ENCODE measurements at regions not wholly inside any gene's neighbourhood (a gene's known extent, or its start where the extent isn't known, plus 50 kb on each side); places are given as distances from the start of the nearest gene placed in this dataset.

- Histone ChIP-seq H3K27ac (ENCODE audit: low read depth in 1 of 2, low read length in 2 of 2) (no peak overlapping the region), H3K4me3 (ENCODE audit: low read length) (no peak overlapping the region), H3K36me3 (ENCODE audit: insufficient read depth, low read length) (no peaks in the 10 kb centered on the region), H3K4me1 (ENCODE audit: insufficient read depth, low read length) (no peaks in the 10 kb centered on the region), H3K9me3 (ENCODE audit: control insufficient read depth in 1 of 2, insufficient read depth in 1 of 2, low read length in 2 of 2) (no peaks in the 10 kb centered on the region), H3K27me3 (ENCODE audit: control insufficient read depth in 1 of 2, insufficient read depth in 2 of 2, low read length in 2 of 2) (no peaks in the 10 kb centered on the region)
- H3K36me3 Mint-ChIP-seq (ENCODE audit: low read depth): no peaks in the 10 kb centered on the region
- ChIA-PET CTCF (no interaction called here), POLR2A (no interaction called here)
- TF ChIP-seq CTCF (IDR thresholded peaks at IDR 0.05): no peak
- no peak overlapping the region for H3K27ac Mint-ChIP-seq
- H3K9me3 Mint-ChIP-seq: no peaks in the 10 kb centered on the region
- DNase-seq (no peak), ATAC-seq (ENCODE audit: poor library complexity) (no peak)
- H3K4me1 Mint-ChIP-seq (ENCODE audit: low read depth): no peaks in the 10 kb centered on the region
- intact Hi-C loops (cut with DNase I, micrococcal nuclease): no loop called here
- H3K4me3 Mint-ChIP-seq: no peak overlapping the region
- no peaks in the 10 kb centered on the region for H3K27me3 Mint-ChIP-seq
Observed at GRCh38 chr2:18836436-18836835, 247.1 kb upstream of the NT5C1B start.

- intact Hi-C loops (cut with DNase I, micrococcal nuclease): no loop called here
- Histone ChIP-seq H3K4me3 (ENCODE audit: low read length) (no peak overlapping the region), H3K4me1 (ENCODE audit: insufficient read depth, low read length) (no peaks in the 10 kb centered on the region), H3K9me3 (ENCODE audit: control insufficient read depth in 1 of 2, insufficient read depth in 1 of 2, low read length in 2 of 2) (no peaks in the 10 kb centered on the region), H3K36me3 (ENCODE audit: insufficient read depth, low read length) (no peaks in the 10 kb centered on the region), H3K27me3 (ENCODE audit: control insufficient read depth in 1 of 2, insufficient read depth in 2 of 2, low read length in 2 of 2) (no peaks in the 10 kb centered on the region), H3K27ac (ENCODE audit: low read depth in 1 of 2, low read length in 2 of 2) (no peak overlapping the region)
- H3K9me3 Mint-ChIP-seq: no peaks in the 10 kb centered on the region
- no peak for DNase-seq
- no peak overlapping the region for H3K27ac Mint-ChIP-seq
- no peak for TF ChIP-seq CTCF (IDR thresholded peaks at IDR 0.05)
- ChIA-PET CTCF (no interaction called here), POLR2A (no interaction called here)
- no peak for ATAC-seq (ENCODE audit: poor library complexity)
- H3K27me3 Mint-ChIP-seq: no peaks in the 10 kb centered on the region
- H3K36me3 Mint-ChIP-seq (ENCODE audit: low read depth): no peaks in the 10 kb centered on the region
- H3K4me3 Mint-ChIP-seq: no peak overlapping the region
- no peaks in the 10 kb centered on the region for H3K4me1 Mint-ChIP-seq (ENCODE audit: low read depth)
Observed at GRCh38 chr2:18835787-18836186, 246.4 kb upstream of the NT5C1B start.

GRCh38 chr2:18834341-18834740, 245.0 kb upstream of the NT5C1B start:
- H3K36me3 ChIP-seq (ENCODE audit: insufficient read depth, low read length): no peaks in the 10 kb centered on the region
- DNase-seq (no peak), ATAC-seq (ENCODE audit: poor library complexity) (no peak)
- no peaks in the 10 kb centered on the region for H3K9me3 Mint-ChIP-seq
- no peaks in the 10 kb centered on the region for H3K4me1 Mint-ChIP-seq (ENCODE audit: low read depth)
- intact Hi-C loops (cut with DNase I, micrococcal nuclease): no loop called here
- H3K9me3 ChIP-seq (ENCODE audit: control insufficient read depth in 1 of 2, insufficient read depth in 1 of 2, low read length in 2 of 2): no peaks in the 10 kb centered on the region
- ChIA-PET POLR2A (no interaction called here), CTCF (no interaction called here)
- H3K27me3 ChIP-seq (ENCODE audit: control insufficient read depth in 1 of 2, insufficient read depth in 2 of 2, low read length in 2 of 2): no peaks in the 10 kb centered on the region
- no peaks in the 10 kb centered on the region for H3K36me3 Mint-ChIP-seq (ENCODE audit: low read depth)
- TF ChIP-seq CTCF (IDR thresholded peaks at IDR 0.05): no peak
- H3K4me3 Mint-ChIP-seq: no peak overlapping the region
- no peak overlapping the region for H3K27ac ChIP-seq (ENCODE audit: low read depth in 1 of 2, low read length in 2 of 2)
- no peak overlapping the region for H3K27ac Mint-ChIP-seq
- no peak overlapping the region for H3K4me3 ChIP-seq (ENCODE audit: low read length)
- no peaks in the 10 kb centered on the region for H3K27me3 Mint-ChIP-seq
- H3K4me1 ChIP-seq (ENCODE audit: insufficient read depth, low read length): no peaks in the 10 kb centered on the region
